ENCODE measurements at regions not wholly inside any gene's neighbourhood (a gene's known extent, or its start where the extent isn't known, plus 50 kb on each side); places are given as distances from the start of the nearest gene placed in this dataset.

- Histone ChIP-seq H3K36me3 (no peaks in the 10 kb centered on the region), H3K27ac (no peak overlapping the region), H3K4me3 (replicated peaks in 1 of 3) (no peak overlapping the region), H3K27me3 (no peaks in the 10 kb centered on the region), H3K9me3 (no peaks in the 10 kb centered on the region), H3K4me1 (no peaks in the 10 kb centered on the region)
- intact Hi-C loops (cut with DNase I), result no loop called here
- DNase-seq, result no peak
- 81 to 89% methylated on average over 3 of the region's 3 CpGs for WGBS, 2 donors
- TF ChIP-seq POLR2A (IDR thresholded peaks at IDR 0.05) (no peak), CTCF (IDR thresholded peaks at IDR 0.05) (no peak)
Measured at GRCh38 chr7:16167526-16167925, 253.8 kb downstream of the CRPPA start.

GRCh38 chr7:16144361-16144760, 277.0 kb downstream of the CRPPA start:
- WGBS, 2 donors, result 96 to 97% methylated on average over 4 of the region's 4 CpGs
- intact Hi-C loops (cut with DNase I), result no loop called here
- Histone ChIP-seq H3K4me3 (replicated peaks in 1 of 3) (no peak overlapping the region), H3K9me3 (no peaks in the 10 kb centered on the region), H3K36me3 (no peaks in the 10 kb centered on the region), H3K27me3 (no peaks in the 10 kb centered on the region), H3K4me1 (no peaks in the 10 kb centered on the region), H3K27ac (no peak overlapping the region)
- DNase-seq, result no peak
- TF ChIP-seq POLR2A (IDR thresholded peaks at IDR 0.05) (no peak), CTCF (IDR thresholded peaks at IDR 0.05) (no peak)

- WGBS, 2 donors, result 93 to 95% methylated on average over 2 of the region's 2 CpGs
- DNase-seq, result no peak
- H3K9me3 ChIP-seq, result no peaks in the 10 kb centered on the region
- H3K4me3 ChIP-seq (replicated peaks in 1 of 3), result no peak overlapping the region
- H3K4me1 ChIP-seq, result no peaks in the 10 kb centered on the region
- H3K27me3 ChIP-seq, result no peaks in the 10 kb centered on the region
- intact Hi-C loops (cut with DNase I), result no loop called here
- no peaks in the 10 kb centered on the region for H3K36me3 ChIP-seq
- H3K27ac ChIP-seq, result no peak overlapping the region
- TF ChIP-seq POLR2A (IDR thresholded peaks at IDR 0.05) (no peak), CTCF (IDR thresholded peaks at IDR 0.05) (no peak)
Measured at GRCh38 chr7:16137944-16138343, 283.4 kb downstream of the CRPPA start.

- TF ChIP-seq CTCF (IDR thresholded peaks at IDR 0.05) (no peak), POLR2A (IDR thresholded peaks at IDR 0.05) (no peak)
- WGBS, 2 donors, result 81 to 83% methylated on average over 2 of the region's 2 CpGs
- no peak overlapping the region for H3K27ac ChIP-seq
Measured at GRCh38 chr7:16136896-16137295, 284.4 kb downstream of the CRPPA start.

GRCh38 chr7:16135658-16136057, 285.7 kb downstream of the CRPPA start:
- Histone ChIP-seq H3K4me1 (no peaks in the 10 kb centered on the region), H3K27me3 (no peaks in the 10 kb centered on the region), H3K36me3 (no peaks in the 10 kb centered on the region), H3K4me3 (replicated peaks in 1 of 3) (no peak overlapping the region), H3K27ac (no peak overlapping the region), H3K9me3 (no peaks in the 10 kb centered on the region)
- DNase-seq, result no peak
- TF ChIP-seq POLR2A (IDR thresholded peaks at IDR 0.05), result no peak
- TF ChIP-seq CTCF (IDR thresholded peaks at IDR 0.05), result no peak
- intact Hi-C loops (cut with DNase I), result no loop called here

More at GRCh38 chr7:16136896-16137295, 284.4 kb downstream of the CRPPA start:
- intact Hi-C loops (cut with DNase I), result no loop called here
- Histone ChIP-seq H3K36me3 (no peaks in the 10 kb centered on the region), H3K9me3 (no peaks in the 10 kb centered on the region), H3K27me3 (no peaks in the 10 kb centered on the region), H3K4me1 (no peaks in the 10 kb centered on the region), H3K4me3 (replicated peaks in 1 of 3) (no peak overlapping the region)
- DNase-seq, result no peak

Measured in thyroid gland (tissue), 4 donors.